ENCODE measurements at regions not wholly inside any gene's neighbourhood (a gene's known extent, or its start where the extent isn't known, plus 50 kb on each side); places are given as distances from the start of the nearest gene placed in this dataset.

DNA sequence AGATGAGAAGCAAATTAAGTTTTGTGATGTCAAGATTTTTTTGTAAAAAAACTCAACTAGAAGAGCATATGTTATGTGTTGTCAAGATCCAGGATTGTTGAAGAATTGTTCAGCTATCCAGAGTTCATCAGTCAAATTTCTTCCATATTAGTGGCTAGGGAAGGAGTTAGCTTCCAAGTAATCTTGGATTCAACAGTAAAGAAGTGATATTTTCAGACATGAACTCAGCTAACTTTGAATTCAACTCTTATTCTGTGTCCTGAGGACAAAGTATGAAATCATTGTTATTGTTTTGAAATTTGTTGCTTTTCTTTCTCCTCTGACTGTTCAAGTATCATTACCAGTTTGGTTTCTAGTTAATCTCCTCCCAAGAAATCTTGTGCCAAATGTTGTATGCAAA lies 589.3 kb upstream of the NOVA1 start:
- H3K27me3 ChIP-seq (ENCODE audit: control insufficient read depth, low read length) = no peaks in the 10 kb centered on the region
- no peaks in the 10 kb centered on the region for H3K9me2 ChIP-seq (replicated peaks; ENCODE audit: control insufficient read depth, low read length)
- no peaks in the 10 kb centered on the region for H3F3A ChIP-seq (ENCODE audit: control insufficient read depth, insufficient read depth)
- H3K36me3 ChIP-seq (ENCODE audit: control insufficient read depth, low read length) = no peaks in the 10 kb centered on the region
- H3K27ac ChIP-seq (ENCODE audit: low read depth, low read length) = no peak overlapping the region
- no peak overlapping the region for H3K4me2 ChIP-seq (ENCODE audit: low read length)
- no peak overlapping the region for H3K4me3 ChIP-seq (ENCODE audit: low read length)
- TF ChIP-seq EZH2phosphoT487 (IDR thresholded peaks at IDR 0.05; ENCODE audit: borderline replicate concordance, low read length) = no peak
- no peak for TF ChIP-seq CTCF (IDR thresholded peaks at IDR 0.05; ENCODE audit: low read depth, low read length, poor library complexity, severe bottlenecking)
- no peaks in the 10 kb centered on the region for H3K79me2 ChIP-seq (ENCODE audit: control insufficient read depth, low read length)
- H3K9me3 ChIP-seq (ENCODE audit: control insufficient read depth, insufficient read depth, low read length) = no peaks in the 10 kb centered on the region
- H4K20me1 ChIP-seq (ENCODE audit: control insufficient read depth, insufficient read depth, low read depth, low read length) = no peaks in the 10 kb centered on the region
- no peaks in the 10 kb centered on the region for H3K4me1 ChIP-seq (ENCODE audit: control insufficient read depth, low read length)

GRCh38 chr14:27190296-27190695 lies 592.5 kb upstream of the NOVA1 start:
- no peak overlapping the region for H3K27ac ChIP-seq (ENCODE audit: low read depth, low read length)
- no peaks in the 10 kb centered on the region for H3F3A ChIP-seq (ENCODE audit: control insufficient read depth, insufficient read depth)
- no peaks in the 10 kb centered on the region for H3K9me2 ChIP-seq (replicated peaks; ENCODE audit: control insufficient read depth, low read length)
- H3K27me3 ChIP-seq (ENCODE audit: control insufficient read depth, low read length) = no peaks in the 10 kb centered on the region
- no peaks in the 10 kb centered on the region for H3K36me3 ChIP-seq (ENCODE audit: control insufficient read depth, low read length)
- H4K20me1 ChIP-seq (ENCODE audit: control insufficient read depth, insufficient read depth, low read depth, low read length) = no peaks in the 10 kb centered on the region
- no peaks in the 10 kb centered on the region for H3K79me2 ChIP-seq (ENCODE audit: control insufficient read depth, low read length)
- H3K4me1 ChIP-seq (ENCODE audit: control insufficient read depth, low read length) = no peaks in the 10 kb centered on the region
- no peak overlapping the region for H3K4me3 ChIP-seq (ENCODE audit: low read length)
- H3K4me2 ChIP-seq (ENCODE audit: low read length) = no peak overlapping the region
- no peak for TF ChIP-seq CTCF (IDR thresholded peaks at IDR 0.05; ENCODE audit: low read depth, low read length, poor library complexity, severe bottlenecking)
- no peak for TF ChIP-seq EZH2phosphoT487 (IDR thresholded peaks at IDR 0.05; ENCODE audit: borderline replicate concordance, low read length)
- no peaks in the 10 kb centered on the region for H3K9me3 ChIP-seq (ENCODE audit: control insufficient read depth, insufficient read depth, low read length)

GRCh38 chr14:27199272-27199671 lies 601.4 kb upstream of the NOVA1 start:
- no peak overlapping the region for H3K4me3 ChIP-seq (ENCODE audit: low read length)
- H3K4me1 ChIP-seq (ENCODE audit: control insufficient read depth, low read length) = no peaks in the 10 kb centered on the region
- no peaks in the 10 kb centered on the region for H3K36me3 ChIP-seq (ENCODE audit: control insufficient read depth, low read length)
- H3K4me2 ChIP-seq (ENCODE audit: low read length) = no peak overlapping the region
- no peaks in the 10 kb centered on the region for H3F3A ChIP-seq (ENCODE audit: control insufficient read depth, insufficient read depth)
- no peaks in the 10 kb centered on the region for H4K20me1 ChIP-seq (ENCODE audit: control insufficient read depth, insufficient read depth, low read depth, low read length)
- TF ChIP-seq CTCF (IDR thresholded peaks at IDR 0.05; ENCODE audit: low read depth, low read length, poor library complexity, severe bottlenecking) (no peak), EZH2phosphoT487 (IDR thresholded peaks at IDR 0.05; ENCODE audit: borderline replicate concordance, low read length) (no peak)
- no peaks in the 10 kb centered on the region for H3K9me2 ChIP-seq (replicated peaks; ENCODE audit: control insufficient read depth, low read length)
- H3K27me3 ChIP-seq (ENCODE audit: control insufficient read depth, low read length) = no peaks in the 10 kb centered on the region
- H3K9me3 ChIP-seq (ENCODE audit: control insufficient read depth, insufficient read depth, low read length) = no peaks in the 10 kb centered on the region; the same call in 1 of the 2 replicates
- H3K27ac ChIP-seq (ENCODE audit: low read depth, low read length) = no peak overlapping the region
- H3K79me2 ChIP-seq (ENCODE audit: control insufficient read depth, low read length) = no peaks in the 10 kb centered on the region

DNA sequence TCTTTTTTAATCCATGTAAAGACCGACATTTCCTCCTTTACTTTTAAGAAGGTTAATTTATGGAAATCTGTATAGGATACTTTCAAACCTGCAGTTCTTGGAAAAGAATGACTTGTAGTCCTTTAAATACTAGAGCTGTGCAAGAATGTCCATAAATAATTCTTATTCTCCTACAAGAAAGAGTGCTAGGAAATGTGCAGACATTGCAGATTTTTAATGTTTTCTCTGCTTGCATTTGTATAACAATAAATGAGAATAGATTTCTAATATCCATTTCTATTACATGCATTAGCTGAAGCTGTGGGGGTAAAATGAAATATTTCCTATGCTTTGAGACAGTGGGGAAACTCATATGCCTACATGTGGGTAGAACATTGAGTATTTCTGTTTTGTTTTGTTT lies 607.2 kb upstream of the NOVA1 start:
- Histone ChIP-seq H3K27me3 (ENCODE audit: control insufficient read depth, low read length) (no peaks in the 10 kb centered on the region), H3K4me1 (ENCODE audit: control insufficient read depth, low read length) (no peaks in the 10 kb centered on the region), H3F3A (ENCODE audit: control insufficient read depth, insufficient read depth) (no peaks in the 10 kb centered on the region), H3K27ac (ENCODE audit: low read depth, low read length) (no peak overlapping the region), H3K4me3 (ENCODE audit: low read length) (no peak overlapping the region), H3K9me2 (replicated peaks; ENCODE audit: control insufficient read depth, low read length) (no peaks in the 10 kb centered on the region), H3K36me3 (ENCODE audit: control insufficient read depth, low read length) (no peaks in the 10 kb centered on the region), H3K4me2 (ENCODE audit: low read length) (no peak overlapping the region), H4K20me1 (ENCODE audit: control insufficient read depth, insufficient read depth, low read depth, low read length) (no peaks in the 10 kb centered on the region), H3K79me2 (ENCODE audit: control insufficient read depth, low read length) (no peaks in the 10 kb centered on the region), H3K9me3 (ENCODE audit: control insufficient read depth, insufficient read depth, low read length) (no peaks in the 10 kb centered on the region)
- TF ChIP-seq EZH2phosphoT487 (IDR thresholded peaks at IDR 0.05; ENCODE audit: borderline replicate concordance, low read length) = no peak
- no peak for TF ChIP-seq CTCF (IDR thresholded peaks at IDR 0.05; ENCODE audit: low read depth, low read length, poor library complexity, severe bottlenecking)

Data from DOHH2 (cell line).